Stimulated activated CD4-positive, alpha-beta T cell treated with anti-CD3 and anti-CD28 coated beads, Interleukin-15, amount 100 ng/mL, for 1 hour (primary cell): ENCODE measurements at regions not wholly inside any gene's neighbourhood (a gene's known extent, or its start where the extent isn't known, plus 50 kb on each side); places are given as distances from the start of the nearest gene placed in this dataset.
"Not testable (repeated sequence)": the region's sequence is repeated elsewhere in the genome, so short reads cannot be mapped to it uniquely, and the experiment has no call there.

Experiments
- DNase-seq, 2 donors: peaks; one replicate each; pipeline ENCODE4 v3.0.0-alpha.2; 2020; ENCODE audit warnings: low read depth in 1 of 2, low spot score in 1 of 2

DNA sequence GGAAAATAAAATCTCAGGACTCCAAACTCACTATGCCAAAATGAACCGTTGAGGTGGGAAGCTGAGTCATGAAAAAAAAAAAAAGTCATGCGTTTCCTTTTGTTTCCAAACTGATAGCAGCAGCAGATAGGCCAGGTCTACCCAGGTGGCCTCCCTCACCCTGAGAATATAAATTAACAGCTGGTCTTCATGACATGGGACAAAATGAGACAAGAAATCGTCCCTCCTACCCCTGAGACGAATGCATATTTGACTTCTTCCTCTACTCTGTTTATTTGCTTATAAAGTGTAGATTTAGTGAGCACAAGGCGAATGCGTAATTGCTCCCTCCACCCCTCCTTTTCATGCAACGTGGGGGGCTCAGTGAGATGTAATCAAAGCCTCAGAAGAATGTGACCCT lies 204.3 kb downstream of the TMEM121 start:
- not testable (repeated sequence) for DNase-seq

DNA sequence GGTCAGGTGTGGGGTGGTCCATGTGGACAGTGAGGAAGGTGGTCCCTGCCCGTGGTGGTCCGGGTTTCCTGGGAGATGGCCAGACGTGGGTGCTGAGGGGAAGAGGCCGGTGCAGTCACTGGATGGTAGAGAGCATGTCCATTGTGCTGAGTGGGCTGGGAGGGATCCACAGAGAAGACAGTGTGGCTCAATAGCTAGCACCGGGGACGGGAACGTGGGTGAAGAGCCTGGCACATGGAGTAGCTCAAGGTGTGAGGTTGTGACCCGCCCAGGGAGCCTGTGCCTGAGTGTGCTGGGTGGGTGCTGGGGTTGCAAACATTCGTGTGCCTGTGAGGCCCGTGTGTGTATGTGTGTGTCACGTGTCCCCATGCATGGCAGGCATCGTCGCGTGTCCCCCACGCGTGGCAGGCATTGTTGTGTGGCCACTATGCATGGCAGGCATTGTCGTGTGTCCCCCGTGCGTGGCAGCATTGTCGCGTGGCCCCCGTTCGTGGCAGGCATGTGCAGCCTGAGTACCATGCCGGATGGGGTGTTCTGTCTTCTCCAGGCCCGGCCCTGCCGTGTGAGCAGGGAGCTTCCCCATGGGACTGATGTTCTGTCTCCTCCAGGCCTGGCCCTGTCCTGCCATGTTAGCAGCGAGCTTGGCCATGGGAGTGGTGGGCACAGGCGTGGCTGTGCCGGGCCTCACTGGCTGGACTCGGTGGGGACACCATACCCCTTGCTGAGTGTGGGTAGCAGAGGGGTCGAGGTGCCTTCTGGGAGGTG lies 205.0 kb downstream of the TMEM121 start:
- not testable (repeated sequence) for DNase-seq

DNA sequence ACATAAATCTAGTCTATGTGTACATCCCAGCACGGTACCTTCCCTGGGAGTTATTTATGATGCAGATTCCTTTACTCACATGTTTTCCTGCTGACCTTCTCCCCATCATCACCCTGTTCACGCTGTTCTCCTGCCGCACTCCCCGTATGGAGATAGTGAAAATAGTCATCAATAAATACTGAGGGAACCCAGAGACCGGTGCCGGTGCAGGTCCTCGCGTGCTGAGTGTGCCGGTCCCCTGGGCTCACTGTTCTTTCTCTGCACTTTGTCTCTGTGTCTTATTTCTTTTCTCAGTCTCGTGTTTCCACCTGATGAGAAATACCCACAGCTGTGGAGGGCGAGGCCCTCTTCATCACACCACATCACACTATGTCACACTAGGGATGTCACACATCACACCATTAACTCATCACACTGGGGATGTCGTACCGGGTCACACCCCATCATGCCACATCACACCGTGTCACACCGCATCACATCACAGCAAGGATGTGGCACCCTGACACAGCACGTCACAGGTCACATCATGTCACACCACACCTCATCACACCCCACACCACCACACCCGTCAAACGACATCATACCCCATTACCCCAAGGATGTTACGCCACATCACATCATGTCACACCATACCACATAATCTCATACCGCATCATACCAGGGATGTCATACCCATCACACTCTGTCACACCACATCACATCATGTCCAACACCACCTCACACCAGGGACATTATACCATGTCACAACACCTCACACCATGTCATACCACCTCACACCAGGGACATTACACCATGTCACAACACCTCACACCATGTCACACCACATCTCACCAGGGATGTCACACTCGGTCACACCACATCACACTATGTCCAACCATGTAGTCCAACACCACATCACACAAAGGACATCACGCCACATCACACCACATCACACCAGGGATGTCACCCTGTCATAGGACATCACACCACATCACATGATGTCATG lies 207.0 kb downstream of the TMEM121 start:
- no peak for DNase-seq

DNA sequence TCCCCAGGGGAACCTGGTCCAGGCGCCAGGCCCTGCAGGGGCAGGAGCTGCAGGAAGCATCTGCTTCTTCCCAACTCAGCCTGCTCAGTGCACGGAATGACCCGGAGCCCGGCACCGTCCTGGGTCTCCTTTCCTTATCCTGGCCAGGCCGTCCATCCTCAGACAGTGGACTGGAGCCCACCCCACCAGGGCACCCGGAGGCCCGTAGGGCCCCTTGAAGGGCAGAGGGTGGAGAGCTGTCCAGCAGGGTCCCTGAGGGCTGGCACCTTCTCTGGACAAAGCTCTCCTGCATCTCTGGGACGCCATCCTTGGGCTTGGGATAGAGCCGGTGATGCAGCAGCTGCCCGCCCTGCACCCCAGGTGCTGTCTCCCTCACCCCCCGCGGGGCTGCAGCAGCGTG lies 207.9 kb downstream of the TMEM121 start:
- DNase-seq = not testable (repeated sequence)

DNA sequence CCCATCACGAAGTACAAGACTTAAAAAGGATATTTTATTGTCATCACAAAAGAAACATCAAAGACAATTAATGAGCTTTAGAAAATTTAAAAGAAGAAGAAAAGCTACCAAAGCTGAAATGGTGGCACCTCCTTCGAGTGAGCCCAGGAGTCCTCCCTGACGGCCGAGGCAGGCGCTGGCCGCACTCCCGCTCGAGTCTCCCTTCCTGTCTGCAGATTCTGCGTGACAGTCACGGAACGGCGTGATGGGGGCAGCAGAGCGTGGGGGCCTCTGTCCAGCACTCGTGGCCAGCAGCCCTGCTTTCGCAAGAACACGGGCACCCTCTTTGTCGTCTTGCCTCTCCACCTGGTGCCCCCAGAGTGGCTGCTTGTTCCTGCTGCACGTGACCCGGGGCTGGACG lies 209.9 kb downstream of the TMEM121 start:
- DNase-seq = not testable (repeated sequence)

DNA sequence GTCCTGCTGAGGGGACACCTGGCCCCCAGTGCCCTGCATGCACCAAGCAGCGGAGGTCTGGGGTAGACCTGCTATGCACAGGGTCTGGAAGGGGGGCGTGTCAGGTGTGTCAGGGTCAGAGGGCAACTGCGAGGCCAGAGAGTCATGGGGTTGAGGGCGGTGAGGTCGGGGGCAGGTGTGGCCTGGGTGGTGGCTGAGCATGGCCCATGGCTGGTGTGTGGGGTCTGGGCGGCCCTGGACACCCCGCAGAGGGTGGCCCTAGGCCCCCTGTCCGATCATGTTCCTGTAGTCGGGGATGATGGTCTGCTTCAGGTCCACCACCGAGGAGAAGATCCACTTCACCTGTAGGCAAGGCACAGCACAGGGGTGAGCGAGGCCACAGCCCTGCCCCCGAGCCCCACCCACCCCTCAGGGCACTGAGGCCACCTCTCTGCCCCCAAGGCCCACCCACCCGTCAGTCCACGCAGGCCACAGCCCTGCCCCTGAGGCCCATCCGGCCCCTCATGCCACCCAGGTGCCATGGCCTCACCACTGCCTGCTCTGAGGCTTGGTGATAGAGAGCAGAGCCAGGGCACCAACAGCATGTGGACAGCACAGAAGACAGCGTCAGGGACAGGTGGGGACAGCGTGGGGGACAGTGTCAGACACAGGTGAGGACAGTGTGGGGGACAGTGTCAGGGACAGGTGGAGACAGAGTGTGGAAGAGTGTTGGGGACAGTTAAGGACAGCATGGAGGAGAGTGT lies 211.3 kb downstream of the TMEM121 start:
- no peak for DNase-seq

DNA sequence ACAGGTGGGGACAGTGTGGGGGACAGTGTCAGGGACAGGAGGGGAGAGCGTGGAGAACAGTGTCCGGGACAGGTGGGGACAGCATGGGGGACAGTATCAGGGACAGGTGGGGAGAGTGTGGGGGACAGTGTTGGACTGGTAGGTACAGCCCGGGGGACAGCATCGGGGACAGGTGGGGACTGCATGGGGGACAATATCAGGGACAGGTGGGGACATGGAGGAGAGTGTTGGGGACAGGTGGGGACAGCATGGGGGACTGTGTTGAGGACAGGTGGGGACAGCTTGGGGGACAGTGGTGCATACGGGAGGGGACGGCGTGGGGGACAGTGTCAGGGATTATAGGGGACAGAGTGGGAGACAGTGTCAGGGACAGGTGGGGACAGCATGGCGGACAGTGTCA lies 212.3 kb downstream of the TMEM121 start:
- DNase-seq = no peak

DNA sequence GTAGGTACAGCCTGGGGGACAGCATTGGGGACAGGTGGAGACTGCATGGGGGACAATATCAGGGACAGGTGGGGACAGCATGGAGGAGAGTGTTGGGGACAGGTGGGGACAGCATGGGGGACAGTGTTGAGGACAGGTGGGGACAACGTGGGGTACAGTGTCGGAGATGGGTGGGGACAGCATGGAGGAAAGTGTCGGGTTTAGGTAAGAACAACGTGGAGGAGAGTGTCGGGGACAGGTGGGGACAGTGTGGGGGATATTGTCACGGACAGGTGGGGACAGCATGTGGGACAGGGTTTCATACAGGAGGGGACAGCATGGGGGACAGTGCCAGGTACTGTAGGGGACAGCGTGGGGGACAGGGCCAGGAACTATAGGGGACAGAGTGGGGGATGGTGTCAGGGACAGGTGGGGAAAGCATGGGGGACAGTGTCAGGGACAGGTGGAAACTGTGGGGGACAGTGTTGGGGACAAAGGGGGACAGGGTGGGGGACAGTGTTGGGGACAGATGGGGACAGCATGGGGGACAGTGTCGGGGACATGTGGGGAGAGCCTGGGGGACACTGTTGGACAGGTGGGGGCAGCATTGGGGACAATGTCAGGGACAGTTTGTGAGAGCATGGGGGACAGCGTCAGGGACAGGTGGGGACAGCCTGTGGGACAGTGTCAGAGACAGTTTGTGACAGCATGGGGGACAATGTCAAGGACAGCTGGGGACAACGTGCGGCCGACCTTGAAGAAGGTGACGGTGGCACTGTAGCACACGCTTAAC lies 213.1 kb downstream of the TMEM121 start:
- no peak for DNase-seq

DNA sequence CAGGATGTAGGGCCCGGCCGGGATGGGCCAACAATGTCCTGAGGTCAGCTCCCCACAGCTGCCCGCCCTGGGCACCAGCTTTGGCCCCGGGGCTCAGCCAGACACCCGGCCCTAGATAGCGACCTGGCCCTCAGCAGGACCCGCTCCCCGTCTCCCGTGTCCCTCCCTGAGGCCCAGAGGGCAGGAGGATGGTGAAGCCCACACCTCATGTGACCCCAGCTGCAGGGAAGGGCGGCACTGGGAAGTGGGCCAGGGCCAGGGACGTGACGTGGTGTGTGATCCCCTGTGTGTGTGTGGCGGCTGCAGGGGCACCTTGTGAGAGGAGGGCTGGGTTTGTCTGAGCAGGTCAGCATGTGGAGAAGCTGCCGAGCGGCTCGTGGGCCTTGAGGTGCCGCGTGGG lies 213.9 kb downstream of the TMEM121 start:
- DNase-seq = not testable (repeated sequence)

DNA sequence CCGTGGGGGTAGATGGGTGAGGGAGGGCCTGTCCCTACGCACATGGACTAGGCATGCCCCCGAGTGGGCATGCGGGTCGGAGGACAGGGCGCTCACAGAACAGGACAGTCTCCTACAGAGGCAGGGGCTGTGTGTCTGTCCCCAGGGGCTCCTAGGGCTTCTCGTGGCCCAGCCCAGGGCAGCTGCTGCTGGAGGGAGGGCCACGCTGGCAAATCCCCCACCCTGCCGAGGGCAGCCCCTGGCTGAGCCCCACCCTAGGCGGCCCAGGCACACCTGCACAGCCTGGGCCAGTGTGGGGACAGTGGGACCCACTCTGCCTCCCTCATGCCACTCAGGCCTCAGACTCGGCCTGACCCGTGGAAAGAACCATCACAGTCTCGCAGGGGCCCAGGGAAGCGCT lies 214.6 kb downstream of the TMEM121 start:
- DNase-seq = not testable (repeated sequence)

DNA sequence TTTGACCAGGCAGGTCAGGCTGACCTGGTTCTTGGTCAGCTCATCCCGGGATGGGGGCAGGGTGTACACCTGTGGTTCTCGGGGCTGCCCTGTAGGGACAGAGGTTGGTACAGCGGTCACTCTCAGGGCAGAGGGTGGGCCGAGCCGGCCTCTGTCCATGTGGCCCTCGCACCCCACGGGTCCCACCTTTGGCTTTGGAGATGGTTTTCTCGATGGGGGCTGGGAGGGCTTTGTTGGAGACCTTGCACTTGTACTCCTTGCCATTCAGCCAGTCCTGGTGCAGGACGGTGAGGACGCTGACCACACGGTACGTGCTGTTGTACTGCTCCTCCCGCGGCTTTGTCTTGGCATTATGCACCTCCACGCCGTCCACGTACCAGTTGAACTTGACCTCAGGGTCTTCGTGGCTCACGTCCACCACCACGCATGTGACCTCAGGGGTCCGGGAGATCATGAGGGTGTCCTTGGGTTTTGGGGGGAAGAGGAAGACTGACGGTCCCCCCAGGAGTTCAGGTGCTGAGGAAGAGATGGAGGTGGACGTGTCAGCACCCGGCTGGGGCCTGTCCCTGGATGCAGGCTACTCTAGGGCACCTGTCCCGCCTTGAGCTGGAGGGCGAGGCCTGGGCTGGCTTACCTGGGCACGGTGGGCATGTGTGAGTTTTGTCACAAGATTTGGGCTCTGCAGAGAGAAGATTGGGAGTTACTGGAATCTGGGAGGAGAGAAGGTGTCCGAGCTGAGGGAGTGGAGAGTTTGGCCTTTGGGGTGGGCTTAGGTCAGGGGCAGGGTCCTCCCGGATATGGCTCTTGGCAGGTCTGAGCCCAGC lies 215.5 kb downstream of the TMEM121 start:
- not testable (repeated sequence) for DNase-seq

DNA sequence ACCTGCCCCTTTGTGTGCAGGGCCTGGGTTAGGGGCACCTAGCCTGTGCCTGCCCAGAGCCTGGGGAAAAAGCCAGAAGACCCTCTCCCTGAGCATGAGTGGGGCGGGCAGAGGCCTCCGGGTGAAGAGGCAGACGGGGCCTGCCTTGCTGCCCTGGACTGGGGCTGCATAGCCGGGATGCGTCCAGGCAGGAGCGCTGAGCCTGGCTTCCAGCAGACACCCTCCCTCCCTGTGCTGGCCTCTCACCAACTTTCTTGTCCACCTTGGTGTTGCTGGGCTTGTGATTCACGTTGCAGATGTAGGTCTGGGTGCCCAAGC lies 216.1 kb downstream of the TMEM121 start:
- DNase-seq = no peak

DNA sequence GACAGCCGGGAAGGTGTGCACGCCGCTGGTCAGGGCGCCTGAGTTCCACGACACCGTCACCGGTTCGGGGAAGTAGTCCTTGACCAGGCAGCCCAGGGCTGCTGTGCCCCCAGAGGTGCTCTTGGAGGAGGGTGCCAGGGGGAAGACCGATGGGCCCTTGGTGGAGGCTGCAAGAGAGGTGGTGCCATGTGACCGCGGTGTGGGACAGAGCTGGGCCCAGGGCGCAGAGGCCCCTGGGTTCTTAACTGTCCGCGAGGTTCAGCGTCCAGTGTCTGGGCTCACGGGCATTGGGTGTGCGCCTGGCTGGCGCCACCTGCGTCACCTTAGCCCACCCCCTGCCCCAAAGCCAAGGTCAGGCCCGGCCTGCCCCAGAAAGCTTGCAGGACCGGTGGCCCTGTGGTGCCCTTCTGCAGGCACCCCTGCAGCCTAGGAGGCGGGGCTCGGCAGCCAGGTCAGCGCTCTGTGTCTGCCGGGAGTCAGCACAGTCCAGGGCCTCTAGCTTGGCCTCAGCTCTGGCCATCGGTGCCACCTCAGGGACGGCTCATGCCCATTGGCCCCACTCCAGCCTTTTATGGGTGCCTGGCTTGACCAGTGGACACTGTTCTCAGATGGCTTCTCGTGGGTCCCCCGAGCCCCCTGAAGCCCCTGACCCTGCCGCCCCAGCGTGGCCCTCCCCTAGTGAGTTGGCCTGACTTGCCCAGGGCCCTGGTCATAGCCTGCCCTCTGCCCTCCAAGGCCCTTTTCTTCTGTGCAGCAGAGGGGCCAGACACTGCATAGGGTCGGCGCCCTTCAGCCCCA lies 216.7 kb downstream of the TMEM121 start:
- not testable (repeated sequence) for DNase-seq

DNA sequence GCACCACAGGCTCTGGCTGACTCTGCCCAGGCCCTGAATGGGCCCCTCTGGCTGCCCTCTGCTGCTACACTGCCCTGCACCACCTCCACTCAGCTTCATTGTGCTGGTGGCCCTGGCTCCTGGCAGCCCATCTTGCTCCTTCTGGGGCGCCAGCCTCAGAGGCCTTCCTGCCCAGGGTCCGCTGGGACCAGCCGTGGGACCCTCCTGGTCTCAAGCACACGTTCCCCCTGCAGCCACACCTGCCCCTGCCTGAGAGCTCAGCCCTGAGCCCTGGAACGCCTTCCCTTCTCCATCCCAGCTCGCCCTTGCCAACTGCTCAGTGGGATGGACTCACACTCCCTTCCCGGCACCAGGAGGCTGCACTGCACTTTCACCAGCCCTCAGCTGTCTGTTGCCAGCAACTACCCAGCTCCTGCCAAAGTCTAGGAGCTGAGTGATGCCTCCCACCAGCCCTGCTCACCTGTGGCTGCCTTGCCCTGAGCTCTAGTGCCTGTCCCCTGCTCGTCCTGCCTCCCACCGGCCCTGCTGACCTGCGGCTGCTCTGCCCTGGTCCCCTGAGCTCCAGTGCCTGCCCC lies 217.9 kb downstream of the TMEM121 start:
- DNase-seq = not testable (repeated sequence)

DNA sequence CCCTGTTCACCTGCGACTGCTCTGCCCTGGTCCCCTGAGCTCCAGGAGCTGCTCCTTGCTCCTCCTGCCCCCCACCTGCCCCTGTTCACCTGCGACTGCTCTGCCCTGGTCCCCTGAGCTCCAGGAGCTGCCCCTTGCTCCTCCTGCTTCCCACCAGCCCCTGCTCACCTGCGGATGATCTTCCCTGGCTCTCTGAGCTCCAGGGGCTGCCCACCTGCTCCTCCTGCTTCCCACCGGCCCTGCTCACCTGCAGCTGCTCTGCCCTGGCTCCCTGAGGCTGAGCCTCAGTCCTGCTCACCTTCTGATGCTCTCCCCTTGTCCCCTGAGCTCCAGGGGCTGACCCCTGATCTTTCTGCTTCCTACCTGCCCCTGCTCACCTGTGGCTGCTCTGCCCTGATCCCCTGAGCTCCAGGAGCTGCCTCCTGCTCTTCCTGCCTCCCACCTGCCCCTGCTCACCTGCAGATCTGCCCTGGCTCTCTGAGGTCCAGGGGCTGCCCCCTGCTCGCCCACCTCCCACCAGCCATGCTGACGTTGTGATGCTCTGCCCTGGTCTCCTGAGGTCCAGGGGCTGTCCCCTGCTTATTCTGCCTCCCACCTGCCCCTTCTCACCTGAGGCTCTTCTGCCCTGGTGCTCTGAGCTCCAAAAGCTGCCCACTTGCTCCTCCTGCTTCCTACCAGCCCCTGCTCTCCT lies 219.2 kb downstream of the TMEM121 start:
- DNase-seq = no peak

DNA sequence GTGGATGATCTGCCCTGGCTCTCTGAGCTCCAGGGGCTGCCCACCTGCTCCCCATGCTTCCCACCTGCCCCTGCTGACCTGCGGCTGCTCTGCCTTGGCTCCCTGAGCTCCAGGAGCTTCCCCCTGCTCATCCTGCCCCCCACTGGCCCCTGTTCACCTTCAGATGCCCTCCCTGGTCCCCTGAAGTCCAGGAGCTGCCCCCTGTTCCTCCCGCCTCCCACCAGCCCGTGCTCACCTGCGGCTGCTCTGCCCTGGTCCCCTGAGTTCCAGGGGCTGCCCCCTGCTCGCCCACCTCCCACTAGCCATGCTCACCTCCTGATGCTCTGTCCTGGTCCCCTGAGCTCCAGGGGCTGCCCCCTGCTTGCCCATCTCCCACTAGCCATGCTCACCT lies 219.7 kb downstream of the TMEM121 start:
- no peak for DNase-seq

DNA sequence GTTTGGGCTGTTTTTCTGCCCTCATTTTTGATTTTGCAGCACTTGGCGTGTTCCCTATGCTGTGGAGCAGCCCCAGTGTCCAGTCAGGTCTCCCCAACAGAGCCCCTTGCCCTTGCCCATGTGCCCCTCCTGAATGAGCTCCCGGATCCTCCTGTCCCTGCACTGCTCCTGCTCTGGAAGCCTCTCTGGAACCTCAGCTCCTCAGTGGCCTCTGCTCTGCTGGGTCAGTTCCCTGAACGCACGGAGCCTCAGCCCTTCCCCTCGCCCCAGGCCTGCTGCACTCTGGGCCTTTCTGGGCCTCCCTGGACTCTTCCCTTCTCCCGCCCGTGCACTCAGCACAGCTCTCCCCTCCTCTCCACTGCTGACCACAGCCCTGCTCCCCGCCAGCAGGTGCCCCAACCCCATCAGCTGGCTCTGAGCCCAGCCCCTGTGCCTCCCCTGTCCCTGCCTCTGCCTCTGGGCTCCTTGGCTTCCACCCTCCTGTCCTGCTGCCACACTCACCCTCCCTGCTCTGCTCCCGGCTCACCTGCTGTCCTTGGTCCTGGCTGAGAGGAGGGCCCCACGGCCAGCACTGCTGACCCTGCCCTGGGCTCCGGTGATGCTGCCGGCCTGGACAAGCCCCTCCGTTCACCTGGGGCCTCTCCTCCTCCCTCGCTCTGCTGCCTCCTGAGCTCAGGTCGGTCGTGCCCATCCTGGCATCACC lies 220.6 kb downstream of the TMEM121 start:
- DNase-seq = not testable (repeated sequence)
